OCI-LY7 (cell line): ENCODE measurements at regions not wholly inside any gene's neighbourhood (a gene's known extent, or its start where the extent isn't known, plus 50 kb on each side); places are given as distances from the start of the nearest gene placed in this dataset.

ENCODE experiments used
- BruUV-seq: library from RNA; stranded (reverse); fragments of 400-500 nt; replicated peaks from 2 replicates; lab custom pipeline; 2021; lab: Mats Ljungman, UMichigan
- CTCF ChIA-PET: fragments of 300-600 bp; sonication (Branson Sonifier 250); formaldehyde crosslinking; loops from one replicate; lab custom pipeline; 2022; ENCODE audit warnings: antibody characterized with exemption; ENCODE audit not compliant: unreplicated experiment; lab: Charles Lee
- POLR2A ChIA-PET: fragments of 300-600 bp; sonication (Branson Sonifier 250); formaldehyde crosslinking; loops from one replicate; lab custom pipeline; 2022; ENCODE audit warnings: antibody characterized with exemption; lab: Charles Lee
- DNase-seq: peaks from one replicate; pipeline ENCODE4 v3.0.0-alpha.2; 2015; ENCODE audit warnings: low spot score
- H2AFZ ChIP-seq: fragments of 200-600 bp; sonication (generic), shearing (Covaris generic); 2 replicates; pipeline ENCODE4 v1.6.1; 2014; ENCODE audit warnings: mild to moderate bottlenecking, antibody characterized with exemption, low read length, moderate library complexity
- H3K27ac ChIP-seq: fragments of 200-600 bp; sonication (generic); 2 replicates; pipeline ENCODE4 v1.5.1; 2014; ENCODE audit warnings: mixed run types, low read depth, mild to moderate bottlenecking, moderate library complexity, low read length, inconsistent platforms; ENCODE audit not compliant: poor library complexity, severe bottlenecking
- H3K36me3 ChIP-seq: fragments of 200-600 bp; sonication (generic); 2 replicates; pipeline ENCODE4 v1.6.1; 2014; ENCODE audit warnings: mild to moderate bottlenecking, antibody characterized with exemption, low read length, moderate library complexity, mixed read lengths; ENCODE audit not compliant: insufficient read depth
- H3K4me1 ChIP-seq: fragments of 200-600 bp; sonication (generic); 2 replicates; pipeline ENCODE4 v1.5.1; 2014; ENCODE audit warnings: mild to moderate bottlenecking, low read length; ENCODE audit not compliant: insufficient read depth, poor library complexity, severe bottlenecking
- H3K4me2 ChIP-seq: fragments of 200-600 bp; sonication (generic); 2 replicates; pipeline ENCODE4 v1.6.1; 2014; ENCODE audit warnings: mild to moderate bottlenecking, low read length
- H3K4me3 ChIP-seq: fragments of 200-600 bp; sonication (generic); 2 replicates; pipeline ENCODE4 v1.5.1; 2014; ENCODE audit warnings: mild to moderate bottlenecking, low read depth, low read length; ENCODE audit not compliant: poor library complexity, severe bottlenecking
- H3K79me2 ChIP-seq: fragments of 200-600 bp; sonication (generic); 2 replicates; pipeline ENCODE4 v1.6.1; 2016; ENCODE audit warnings: low read depth, mild to moderate bottlenecking, low read length, moderate library complexity, mixed read lengths; ENCODE audit not compliant: insufficient read depth
- H3K9me2 ChIP-seq: fragments of 200-600 bp; sonication (generic); 2 replicates; pipeline ENCODE4 v1.6.1; 2016; ENCODE audit warnings: mild to moderate bottlenecking, low read length, mixed read lengths; ENCODE audit not compliant: insufficient read depth
- H3K9me3 ChIP-seq: fragments of 200-600 bp; sonication (generic); 2 replicates; pipeline ENCODE4 v1.6.1; 2014; ENCODE audit warnings: mild to moderate bottlenecking, mixed run types, low read length, mixed read lengths
- H4K20me1 ChIP-seq: fragments of 200-600 bp; sonication (generic); 2 replicates; pipeline ENCODE4 v1.6.1; 2014; ENCODE audit warnings: mild to moderate bottlenecking, antibody characterized with exemption, low read length, moderate library complexity, mixed read lengths; ENCODE audit not compliant: insufficient read depth
- EZH2phosphoT487 ChIP-seq: fragments of 200-600 bp; sonication (generic); IDR thresholded peaks from 2 replicates; pipeline ENCODE4 v1.6.1; 2018; ENCODE audit warnings: low read depth, borderline replicate concordance, mild to moderate bottlenecking, mixed run types, antibody characterized with exemption, low read length, moderate library complexity, mixed read lengths
- intact Hi-C: fragments of 100-400 bp; cut with micrococcal nuclease; formaldehyde crosslinking; loops from one replicate; pipeline ENCODE4 v1.10.0; 2022; ENCODE audit not compliant: unreplicated experiment
- TF ChIP-seq, protein P1 (sequence below): fragments of 200-600 bp; sonication (generic); conservative IDR thresholded peaks from 2 replicates; pipeline ENCODE4 v1.5.1; 2014; ENCODE audit warnings: mild to moderate bottlenecking, antibody characterized with exemption, low read length, moderate library complexity, mixed read lengths

DNA sequence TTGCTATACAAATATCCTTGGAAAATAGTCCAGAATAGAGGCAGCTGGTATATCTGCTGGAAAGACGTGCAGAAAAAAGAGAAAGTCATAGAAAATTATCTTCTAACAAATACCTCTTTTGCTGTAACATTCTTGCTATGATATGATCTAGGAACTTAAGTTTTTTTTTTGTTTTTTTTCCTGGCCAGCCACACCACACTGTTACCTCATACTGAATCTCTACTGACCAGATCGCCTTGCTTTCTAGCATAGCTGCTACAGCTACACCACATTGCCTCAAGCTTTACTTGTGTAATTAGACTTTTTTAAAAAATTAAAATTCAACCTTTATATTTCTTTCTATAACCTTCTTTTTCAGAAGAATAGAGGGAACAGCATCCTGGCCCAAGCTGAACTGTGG lies 142.2 kb upstream of the PRLR start:
- Histone ChIP-seq H4K20me1 (no peaks in the 10 kb centered on the region), H3K4me2 (no peak overlapping the region), H3K4me1 (no peaks in the 10 kb centered on the region), H3K9me2 (no peaks in the 10 kb centered on the region), H3K9me3 (no peaks in the 10 kb centered on the region), H3K36me3 (no peaks in the 10 kb centered on the region), H3K4me3 (no peak overlapping the region), H3K79me2 (no peaks in the 10 kb centered on the region), H2AFZ (no peak overlapping the region), H3K27ac (no peak overlapping the region)
- CTCF ChIA-PET: no interaction called here
- POLR2A ChIA-PET: interaction anchor here (1.4 kb wide), 1 partner anchor 12 kb away, joined by 4 read pairs; no protein-coding TSS in a partner anchor
- DNase-seq: no peak
- no TSS peak for BruUV-seq
- TF ChIP-seq, protein P1, sequence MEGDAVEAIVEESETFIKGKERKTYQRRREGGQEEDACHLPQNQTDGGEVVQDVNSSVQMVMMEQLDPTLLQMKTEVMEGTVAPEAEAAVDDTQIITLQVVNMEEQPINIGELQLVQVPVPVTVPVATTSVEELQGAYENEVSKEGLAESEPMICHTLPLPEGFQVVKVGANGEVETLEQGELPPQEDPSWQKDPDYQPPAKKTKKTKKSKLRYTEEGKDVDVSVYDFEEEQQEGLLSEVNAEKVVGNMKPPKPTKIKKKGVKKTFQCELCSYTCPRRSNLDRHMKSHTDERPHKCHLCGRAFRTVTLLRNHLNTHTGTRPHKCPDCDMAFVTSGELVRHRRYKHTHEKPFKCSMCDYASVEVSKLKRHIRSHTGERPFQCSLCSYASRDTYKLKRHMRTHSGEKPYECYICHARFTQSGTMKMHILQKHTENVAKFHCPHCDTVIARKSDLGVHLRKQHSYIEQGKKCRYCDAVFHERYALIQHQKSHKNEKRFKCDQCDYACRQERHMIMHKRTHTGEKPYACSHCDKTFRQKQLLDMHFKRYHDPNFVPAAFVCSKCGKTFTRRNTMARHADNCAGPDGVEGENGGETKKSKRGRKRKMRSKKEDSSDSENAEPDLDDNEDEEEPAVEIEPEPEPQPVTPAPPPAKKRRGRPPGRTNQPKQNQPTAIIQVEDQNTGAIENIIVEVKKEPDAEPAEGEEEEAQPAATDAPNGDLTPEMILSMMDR: no peak
- TF ChIP-seq EZH2phosphoT487: no peak
- intact Hi-C loops: no loop called here

DNA sequence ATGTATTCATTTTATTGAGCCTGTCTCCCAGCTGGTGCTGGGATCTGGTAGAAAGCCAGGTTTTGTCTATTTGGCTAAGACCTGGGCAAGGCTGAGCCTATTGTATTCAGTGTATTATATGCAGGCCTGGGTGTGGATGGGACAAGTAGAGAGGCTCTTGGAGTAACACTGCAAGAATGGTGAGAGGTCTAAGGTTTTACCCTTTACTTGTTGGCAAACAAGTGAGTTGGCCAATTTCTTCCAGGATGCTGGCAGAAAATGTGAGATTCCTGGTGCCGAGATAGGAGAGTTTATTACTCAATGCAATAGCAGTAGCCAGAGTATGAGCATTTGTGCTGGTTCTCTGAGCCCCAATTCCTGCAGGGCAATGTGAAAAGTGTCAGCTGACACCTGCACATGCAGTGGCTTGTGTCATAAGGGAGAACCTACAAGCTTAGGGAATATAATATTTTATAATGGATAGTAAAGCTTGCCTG lies 141.7 kb upstream of the PRLR start:
- Histone ChIP-seq H3K4me1 (no peaks in the 10 kb centered on the region), H3K36me3 (no peaks in the 10 kb centered on the region), H3K4me3 (no peak overlapping the region), H3K27ac (no peak overlapping the region), H4K20me1 (no peaks in the 10 kb centered on the region), H3K79me2 (no peaks in the 10 kb centered on the region), H3K4me2 (no peak overlapping the region), H3K9me3 (no peaks in the 10 kb centered on the region), H3K9me2 (no peaks in the 10 kb centered on the region), H2AFZ (no peak overlapping the region)
- CTCF ChIA-PET: no interaction called here
- BruUV-seq: no TSS peak
- intact Hi-C loops: no loop called here
- POLR2A ChIA-PET: interaction anchor here (1.4 kb wide), 1 partner anchor 11 kb away, joined by 4 read pairs; no protein-coding TSS in a partner anchor
- no peak for DNase-seq
- TF ChIP-seq, protein P1: no peak
- no peak for TF ChIP-seq EZH2phosphoT487

DNA sequence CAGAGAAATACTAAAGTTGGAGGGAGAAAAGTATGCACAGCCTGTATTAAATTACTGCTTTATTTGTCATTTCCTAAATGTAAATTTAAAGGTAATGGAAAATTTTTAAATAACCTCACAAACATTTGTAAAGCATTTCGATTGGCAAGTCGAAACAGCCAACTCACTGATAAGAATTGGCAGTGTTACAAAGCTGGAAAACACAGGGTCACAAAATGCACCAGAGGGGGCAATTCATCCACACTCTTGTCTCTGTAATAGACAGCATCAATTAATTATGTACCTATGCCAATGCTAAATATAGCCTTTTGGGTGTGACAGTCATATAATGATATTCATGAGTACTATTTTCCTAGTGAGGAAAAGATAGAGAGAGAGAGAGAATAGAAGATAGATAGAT lies 140.6 kb upstream of the PRLR start:
- intact Hi-C loops: no loop called here
- no peaks in the 10 kb centered on the region for H3K79me2 ChIP-seq

More for the DNA sequence above, 140.6 kb upstream of the PRLR start:
- ChIA-PET POLR2A (interaction anchor here (0.6 to 1.2 kb wide), 2 partner anchors 9 to 623 kb away, joined by 3 to 4 read pairs; no protein-coding TSS in a partner anchor), CTCF (no interaction called here)
- no peaks in the 10 kb centered on the region for H3K4me1 ChIP-seq
- no peaks in the 10 kb centered on the region for H3K9me2 ChIP-seq
- no peak overlapping the region for H3K4me2 ChIP-seq
- H3K36me3 ChIP-seq: no peaks in the 10 kb centered on the region
- DNase-seq: no peak
- H2AFZ ChIP-seq: no peak overlapping the region
- no TSS peak for BruUV-seq
- TF ChIP-seq EZH2phosphoT487: no peak
- TF ChIP-seq, protein P1: no peak
- no peaks in the 10 kb centered on the region for H3K9me3 ChIP-seq
- H3K27ac ChIP-seq: no peak overlapping the region
- no peaks in the 10 kb centered on the region for H4K20me1 ChIP-seq
- no peak overlapping the region for H3K4me3 ChIP-seq
